ENCODE measurements at regions not wholly inside any gene's neighbourhood (a gene's known extent, or its start where the extent isn't known, plus 50 kb on each side); places are given as distances from the start of the nearest gene placed in this dataset.
"Not testable (repeated sequence)": the region's sequence is repeated elsewhere in the genome, so short reads cannot be mapped to it uniquely, and the experiment has no call there.

DNA sequence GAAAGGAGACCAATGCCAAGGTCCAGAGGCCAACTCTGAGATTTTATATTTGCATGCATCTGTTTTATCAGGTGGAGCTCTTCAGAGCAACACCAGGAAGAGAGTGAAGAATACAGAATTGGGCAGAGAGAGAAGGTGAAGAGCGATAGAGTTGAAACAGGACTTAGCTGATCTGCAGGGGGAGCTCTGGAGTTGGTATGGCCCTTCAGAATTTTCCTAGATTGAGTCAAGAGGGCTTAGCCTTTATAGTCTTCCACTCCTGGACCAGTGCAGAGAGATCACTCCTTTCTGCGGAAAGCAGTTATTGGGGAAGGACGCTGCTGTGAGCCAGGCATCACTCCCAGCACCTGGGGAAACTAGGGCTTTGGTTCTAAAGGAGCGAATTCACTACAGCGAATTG is 105.0 kb upstream of the DGKB start:
- Histone ChIP-seq H3K9me3 (ENCODE audit: control insufficient read depth, insufficient read depth, low read length) (no peaks in the 10 kb centered on the region), H3K36me3 (ENCODE audit: control insufficient read depth, insufficient read depth, low read length) (no peaks in the 10 kb centered on the region), H3K4me3 (ENCODE audit: low read depth, low read length) (no peak overlapping the region)

DNA sequence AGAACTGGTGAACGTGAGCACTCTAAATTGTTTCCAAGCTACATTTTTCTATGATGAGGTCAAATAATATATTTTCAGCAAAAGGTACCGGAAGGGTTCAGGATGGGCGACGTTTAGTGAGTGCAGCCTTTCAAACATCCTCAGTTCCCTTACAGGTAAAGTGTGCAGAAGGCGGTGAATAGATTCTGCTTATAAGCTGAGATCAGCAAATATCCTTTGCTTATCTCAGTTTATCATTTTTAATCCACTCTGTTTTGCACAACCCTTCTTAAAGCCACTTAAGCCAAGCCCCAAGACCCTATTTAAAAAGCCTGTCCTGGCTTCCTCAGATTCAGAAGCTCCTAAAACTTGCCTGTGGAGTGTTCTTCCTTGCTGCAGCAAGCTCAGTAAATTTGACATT is 103.1 kb upstream of the DGKB start:
- no peaks in the 10 kb centered on the region for H3K4me1 ChIP-seq (ENCODE audit: control insufficient read depth, insufficient read depth, low read length)
- no peaks in the 10 kb centered on the region for H3K9me3 ChIP-seq (ENCODE audit: control insufficient read depth, insufficient read depth, low read length)
- no peak overlapping the region for H3K9ac ChIP-seq (ENCODE audit: low read depth, low read length)
- no peaks in the 10 kb centered on the region for H3K27me3 ChIP-seq (ENCODE audit: control insufficient read depth, insufficient read depth, low read length)
- no peaks in the 10 kb centered on the region for H3K36me3 ChIP-seq (ENCODE audit: control insufficient read depth, insufficient read depth, low read length)
- no peak overlapping the region for H3K4me3 ChIP-seq (ENCODE audit: low read depth, low read length)

More for the DNA sequence above, 105.0 kb upstream of the DGKB start:
- peaks cover 4% of the 10 kb centered on the region for H3K4me1 ChIP-seq (ENCODE audit: control insufficient read depth, insufficient read depth, low read length)
- H3K9ac ChIP-seq (ENCODE audit: low read depth, low read length) = no peak overlapping the region
- no peaks in the 10 kb centered on the region for H3K27me3 ChIP-seq (ENCODE audit: control insufficient read depth, insufficient read depth, low read length)

DNA sequence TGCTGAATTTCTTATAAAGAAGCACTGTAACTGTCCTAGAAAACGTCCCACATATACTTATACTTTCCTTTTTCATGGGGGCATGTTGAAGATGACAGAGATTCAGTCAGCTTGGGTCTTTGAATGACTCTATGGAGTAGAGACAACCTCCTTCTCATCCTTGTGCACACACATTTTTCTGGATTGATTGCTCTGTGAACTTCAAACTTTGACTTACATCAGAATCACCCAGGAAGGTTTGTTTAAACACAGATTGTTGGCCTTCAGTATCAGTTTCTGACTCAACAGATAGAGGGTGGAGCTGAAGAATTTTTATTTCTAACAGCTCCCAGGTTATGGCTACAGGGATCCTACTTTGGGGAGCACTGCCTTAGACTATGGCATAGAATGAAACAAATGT is 97.6 kb upstream of the DGKB start:
- Histone ChIP-seq H3K9ac (ENCODE audit: low read depth, low read length) (no peak overlapping the region), H3K36me3 (ENCODE audit: control insufficient read depth, insufficient read depth, low read length) (no peaks in the 10 kb centered on the region), H3K9me3 (ENCODE audit: control insufficient read depth, insufficient read depth, low read length) (no peaks in the 10 kb centered on the region), H3K4me1 (ENCODE audit: control insufficient read depth, insufficient read depth, low read length) (no peaks in the 10 kb centered on the region), H3K4me3 (ENCODE audit: low read depth, low read length) (no peak overlapping the region), H3K27me3 (ENCODE audit: control insufficient read depth, insufficient read depth, low read length) (no peaks in the 10 kb centered on the region)

DNA sequence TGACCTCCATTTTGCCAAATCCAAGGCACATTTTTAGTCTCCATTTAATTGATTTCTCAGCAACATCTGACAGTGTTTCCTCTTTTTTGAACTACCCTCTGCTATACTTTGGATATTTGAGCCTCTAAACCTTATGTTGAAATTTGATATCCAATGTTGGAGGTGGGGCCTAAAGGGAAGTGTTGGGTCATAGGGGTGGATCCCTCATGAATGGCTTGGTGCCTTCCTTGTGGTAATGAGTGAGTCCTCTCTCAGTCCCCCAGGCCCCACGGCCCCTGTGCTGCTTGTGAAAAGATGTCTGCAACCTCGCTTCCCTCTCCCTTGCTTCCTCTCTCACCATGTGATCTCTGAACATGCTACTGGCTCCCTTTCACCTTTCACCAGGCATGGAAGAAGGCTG is 96.8 kb upstream of the DGKB start:
- no peaks in the 10 kb centered on the region for H3K36me3 ChIP-seq (ENCODE audit: control insufficient read depth, insufficient read depth, low read length)
- no peaks in the 10 kb centered on the region for H3K9me3 ChIP-seq (ENCODE audit: control insufficient read depth, insufficient read depth, low read length)
- no peaks in the 10 kb centered on the region for H3K27me3 ChIP-seq (ENCODE audit: control insufficient read depth, insufficient read depth, low read length)

DNA sequence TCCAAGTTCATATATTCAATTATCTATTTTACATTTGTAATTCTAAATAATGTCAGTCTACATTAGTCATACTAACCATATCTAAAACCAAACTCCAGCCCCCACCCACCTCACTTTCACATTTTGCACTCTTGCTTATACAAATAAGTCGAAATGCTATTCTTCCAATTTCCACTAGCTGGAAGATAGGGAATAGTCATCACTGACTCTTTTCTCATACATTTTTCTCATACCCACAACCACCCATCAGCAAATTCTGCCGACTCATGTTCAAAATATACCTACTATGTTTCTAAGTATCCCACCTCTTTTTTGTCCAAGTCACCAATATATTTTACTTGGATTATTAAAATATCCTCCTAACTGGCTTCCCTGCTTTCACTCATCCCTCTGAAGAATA is 93.2 kb upstream of the DGKB start:
- Histone ChIP-seq H3K27me3 (ENCODE audit: control insufficient read depth, insufficient read depth, low read length) (no peaks in the 10 kb centered on the region), H3K9me3 (ENCODE audit: control insufficient read depth, insufficient read depth, low read length) (no peaks in the 10 kb centered on the region), H3K4me1 (ENCODE audit: control insufficient read depth, insufficient read depth, low read length) (no peaks in the 10 kb centered on the region), H3K9ac (ENCODE audit: low read depth, low read length) (no peak overlapping the region), H3K36me3 (ENCODE audit: control insufficient read depth, insufficient read depth, low read length) (no peaks in the 10 kb centered on the region), H3K4me3 (ENCODE audit: low read depth, low read length) (no peak overlapping the region)

More for the DNA sequence above, 96.8 kb upstream of the DGKB start:
- H3K9ac ChIP-seq (ENCODE audit: low read depth, low read length) = no peak overlapping the region
- no peak overlapping the region for H3K4me3 ChIP-seq (ENCODE audit: low read depth, low read length)
- no peaks in the 10 kb centered on the region for H3K4me1 ChIP-seq (ENCODE audit: control insufficient read depth, insufficient read depth, low read length)

DNA sequence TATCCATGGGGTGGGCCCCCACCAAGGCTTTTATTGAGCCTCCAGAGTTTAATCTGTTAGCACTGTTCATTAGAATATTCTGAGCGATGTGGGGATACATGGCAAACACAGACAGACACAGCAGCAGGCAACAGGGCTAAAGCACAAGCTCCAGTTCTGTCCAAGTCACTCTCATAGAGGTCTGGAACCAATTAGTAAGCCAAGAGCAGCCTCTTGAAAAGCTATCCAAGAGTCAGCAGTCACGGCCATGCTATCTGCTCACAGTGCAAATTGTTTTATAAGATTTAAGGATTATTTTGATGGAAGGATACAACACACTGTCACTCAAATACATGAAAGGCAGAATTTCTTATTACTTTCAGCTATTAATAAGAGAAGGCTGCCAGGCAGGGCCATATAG is 86.4 kb upstream of the DGKB start:
- Histone ChIP-seq H3K9me3 (ENCODE audit: control insufficient read depth, insufficient read depth, low read length) (no peaks in the 10 kb centered on the region), H3K27me3 (ENCODE audit: control insufficient read depth, insufficient read depth, low read length) (no peaks in the 10 kb centered on the region), H3K9ac (ENCODE audit: low read depth, low read length) (no peak overlapping the region), H3K4me1 (ENCODE audit: control insufficient read depth, insufficient read depth, low read length) (no peaks in the 10 kb centered on the region), H3K4me3 (ENCODE audit: low read depth, low read length) (no peak overlapping the region), H3K36me3 (ENCODE audit: control insufficient read depth, insufficient read depth, low read length) (no peaks in the 10 kb centered on the region)

DNA sequence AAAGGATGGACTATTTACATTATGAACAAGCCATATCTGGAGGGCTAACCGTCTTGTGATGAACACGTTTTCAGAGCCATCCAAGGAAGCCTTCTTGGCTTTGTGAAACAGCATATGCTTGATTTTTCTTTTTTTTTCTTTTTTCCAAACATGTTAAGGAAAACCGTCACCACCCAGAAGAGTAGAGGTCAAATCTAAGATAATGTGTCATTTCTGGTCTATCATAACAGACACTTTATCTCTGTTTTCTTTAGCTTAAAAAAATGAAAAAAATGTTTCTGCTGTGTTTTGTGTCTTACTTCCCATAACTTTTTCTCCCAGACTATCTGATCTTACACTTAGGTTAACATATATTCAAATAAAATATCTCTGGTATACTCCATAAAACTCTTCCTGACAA is 76.1 kb upstream of the DGKB start:
- no peaks in the 10 kb centered on the region for H3K9me3 ChIP-seq (ENCODE audit: control insufficient read depth, insufficient read depth, low read length)
- H3K4me1 ChIP-seq (ENCODE audit: control insufficient read depth, insufficient read depth, low read length) = no peaks in the 10 kb centered on the region
- no peaks in the 10 kb centered on the region for H3K36me3 ChIP-seq (ENCODE audit: control insufficient read depth, insufficient read depth, low read length)
- H3K27me3 ChIP-seq (ENCODE audit: control insufficient read depth, insufficient read depth, low read length) = no peaks in the 10 kb centered on the region
- no peak overlapping the region for H3K4me3 ChIP-seq (ENCODE audit: low read depth, low read length)
- no peak overlapping the region for H3K9ac ChIP-seq (ENCODE audit: low read depth, low read length)

DNA sequence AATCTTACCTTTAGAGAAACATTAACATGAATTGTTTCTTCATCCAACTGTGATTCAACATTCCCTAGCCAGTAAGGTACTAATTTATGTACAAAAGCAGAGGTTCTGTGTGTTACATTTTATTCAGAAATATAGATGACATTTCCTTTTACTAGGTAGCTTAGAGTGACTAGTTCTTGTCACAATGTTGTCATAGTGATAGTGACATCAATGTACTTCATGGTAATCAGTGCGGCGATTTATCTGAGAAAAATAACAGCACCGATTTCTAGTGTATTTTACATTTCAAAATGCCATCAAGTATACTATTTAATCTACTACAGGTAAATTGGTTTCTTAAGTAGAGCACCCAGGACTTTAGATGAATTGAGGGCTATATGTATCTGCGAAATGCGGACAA is 72.1 kb upstream of the DGKB start:
- H3K9me3 ChIP-seq (ENCODE audit: control insufficient read depth, insufficient read depth, low read length) = no peaks in the 10 kb centered on the region
- H3K27me3 ChIP-seq (ENCODE audit: control insufficient read depth, insufficient read depth, low read length) = no peaks in the 10 kb centered on the region
- no peak overlapping the region for H3K9ac ChIP-seq (ENCODE audit: low read depth, low read length)
- H3K36me3 ChIP-seq (ENCODE audit: control insufficient read depth, insufficient read depth, low read length) = no peaks in the 10 kb centered on the region
- H3K4me1 ChIP-seq (ENCODE audit: control insufficient read depth, insufficient read depth, low read length) = no peaks in the 10 kb centered on the region
- H3K4me3 ChIP-seq (ENCODE audit: low read depth, low read length) = no peak overlapping the region

DNA sequence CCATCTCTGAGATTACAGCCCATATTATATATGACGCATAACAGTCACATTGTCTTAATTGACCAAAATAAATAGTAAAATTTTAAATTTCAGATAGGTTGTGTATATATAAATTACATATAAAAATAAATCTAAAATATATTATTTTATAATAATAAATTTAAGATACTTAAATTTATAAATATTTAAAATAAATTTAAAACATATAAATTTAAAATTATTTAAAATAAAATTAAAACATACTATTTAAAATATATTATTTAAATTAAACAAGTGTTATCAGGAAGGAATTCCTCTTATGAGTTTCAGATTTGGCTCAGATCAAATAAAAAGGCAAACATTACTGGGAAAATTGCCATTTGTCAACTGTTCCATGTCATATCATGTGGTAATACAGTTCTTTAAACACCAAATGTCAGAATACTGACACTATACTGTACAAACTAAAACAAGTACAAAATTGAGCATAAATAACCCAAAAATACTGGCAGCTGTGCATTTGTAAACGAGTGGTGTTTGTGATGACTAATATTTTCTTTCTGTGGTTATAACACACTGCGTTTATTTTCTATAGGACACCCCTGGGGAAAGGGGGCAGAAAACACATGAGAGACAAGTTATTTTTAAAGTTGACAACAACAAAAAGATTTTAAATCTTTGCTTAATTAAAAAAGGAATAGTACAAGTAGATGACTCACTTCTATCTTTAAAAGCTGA is 71.3 kb upstream of the DGKB start:
- Histone ChIP-seq H3K9me3 (ENCODE audit: control insufficient read depth, insufficient read depth, low read length) (no peaks in the 10 kb centered on the region), H3K4me1 (ENCODE audit: control insufficient read depth, insufficient read depth, low read length) (no peaks in the 10 kb centered on the region), H3K4me3 (ENCODE audit: low read depth, low read length) (no peak overlapping the region), H3K9ac (ENCODE audit: low read depth, low read length) (no peak overlapping the region), H3K27me3 (ENCODE audit: control insufficient read depth, insufficient read depth, low read length) (no peaks in the 10 kb centered on the region), H3K36me3 (ENCODE audit: control insufficient read depth, insufficient read depth, low read length) (no peaks in the 10 kb centered on the region)

DNA sequence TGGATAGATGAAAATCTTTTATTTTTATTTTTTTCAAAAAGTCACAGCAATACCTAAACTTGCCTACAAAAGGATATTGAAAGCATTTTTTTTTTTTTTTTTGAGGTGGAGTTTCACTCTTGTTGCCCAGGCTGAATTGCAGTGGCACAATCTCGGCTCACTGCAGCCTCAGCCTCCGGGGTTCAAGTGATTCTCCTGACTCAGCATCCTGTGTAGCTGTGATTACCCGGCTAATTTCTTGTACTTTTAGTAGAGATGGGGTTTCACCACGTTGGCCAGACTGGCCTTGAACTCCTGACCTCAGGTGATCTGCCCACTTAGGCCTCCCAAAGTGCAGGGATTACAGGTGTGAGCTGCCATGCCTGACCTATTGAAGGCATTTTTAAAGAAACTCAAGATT is 69.1 kb upstream of the DGKB start:
- not testable (repeated sequence) for H3K9ac ChIP-seq (ENCODE audit: low read depth, low read length); H3K9me3 ChIP-seq (ENCODE audit: control insufficient read depth, insufficient read depth, low read length); H3K36me3 ChIP-seq (ENCODE audit: control insufficient read depth, insufficient read depth, low read length); H3K4me3 ChIP-seq (ENCODE audit: low read depth, low read length); H3K27me3 ChIP-seq (ENCODE audit: control insufficient read depth, insufficient read depth, low read length); H3K4me1 ChIP-seq (ENCODE audit: control insufficient read depth, insufficient read depth, low read length)

DNA sequence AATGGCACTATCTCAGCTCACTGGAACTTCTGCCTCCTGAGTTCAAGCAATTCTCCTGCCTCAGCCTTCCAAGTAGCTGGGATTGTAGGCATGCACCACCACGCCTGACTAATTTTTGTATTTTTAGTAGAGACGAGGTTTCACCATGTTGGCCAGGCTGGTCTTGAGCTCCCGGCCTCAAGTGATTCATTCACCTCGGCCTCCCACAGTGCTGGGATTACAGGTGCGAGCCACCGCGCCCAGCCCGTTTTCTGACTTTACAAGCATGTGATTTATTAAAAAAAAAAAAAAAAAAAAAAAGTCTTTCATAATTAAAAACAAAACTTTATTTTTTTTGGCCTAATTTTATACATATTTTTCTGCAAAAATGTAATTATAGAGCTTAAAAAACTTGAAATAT is 64.8 kb upstream of the DGKB start:
- not testable (repeated sequence) for H3K4me3 ChIP-seq (ENCODE audit: low read depth, low read length); H3K36me3 ChIP-seq (ENCODE audit: control insufficient read depth, insufficient read depth, low read length); H3K9me3 ChIP-seq (ENCODE audit: control insufficient read depth, insufficient read depth, low read length); H3K27me3 ChIP-seq (ENCODE audit: control insufficient read depth, insufficient read depth, low read length); H3K4me1 ChIP-seq (ENCODE audit: control insufficient read depth, insufficient read depth, low read length); H3K9ac ChIP-seq (ENCODE audit: low read depth, low read length)

DNA sequence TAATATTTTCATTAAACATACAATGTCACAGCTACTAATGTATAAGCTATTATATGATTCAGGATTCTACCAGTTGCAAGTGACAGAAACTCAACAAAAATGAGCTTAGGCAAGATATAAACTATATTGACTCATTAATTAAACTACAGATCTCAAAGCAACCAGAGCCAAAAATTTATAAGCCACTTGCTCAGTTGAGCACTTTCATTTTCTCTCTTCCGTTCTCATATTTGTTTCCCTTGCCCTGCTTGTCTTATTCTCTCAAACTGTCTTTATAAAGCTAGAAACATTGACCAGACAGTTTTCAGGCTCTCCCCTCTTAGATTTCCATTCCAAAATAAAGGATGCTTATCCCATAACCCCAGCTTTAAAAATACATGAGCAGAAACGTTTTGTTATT is 60.2 kb upstream of the DGKB start:
- no peaks in the 10 kb centered on the region for H3K36me3 ChIP-seq (ENCODE audit: control insufficient read depth, insufficient read depth, low read length)
- no peak overlapping the region for H3K4me3 ChIP-seq (ENCODE audit: low read depth, low read length)
- H3K4me1 ChIP-seq (ENCODE audit: control insufficient read depth, insufficient read depth, low read length) = no peaks in the 10 kb centered on the region
- H3K27me3 ChIP-seq (ENCODE audit: control insufficient read depth, insufficient read depth, low read length) = no peaks in the 10 kb centered on the region
- H3K9me3 ChIP-seq (ENCODE audit: control insufficient read depth, insufficient read depth, low read length) = no peaks in the 10 kb centered on the region
- H3K9ac ChIP-seq (ENCODE audit: low read depth, low read length) = no peak overlapping the region
